Suprapubic skin (tissue), 4 donors: ENCODE measurements at regions not wholly inside any gene's neighbourhood (a gene's known extent, or its start where the extent isn't known, plus 50 kb on each side); places are given as distances from the start of the nearest gene placed in this dataset.

ENCODE experiments used
- DNase-seq, 2 donors: peaks; one replicate each; pipeline ENCODE4 v3.0.0-alpha.2; 2019; ENCODE audit warnings: low spot score in 2 of 2
- H3K27ac ChIP-seq: fragments of 200-600 bp; sonication (generic); one replicate; pipeline ENCODE4 v1.5.1; 2019
- H3K27me3 ChIP-seq: fragments of 200-600 bp; sonication (generic); one replicate; pipeline ENCODE4 v1.5.1; 2019
- H3K36me3 ChIP-seq: fragments of 200-600 bp; sonication (generic); one replicate; pipeline ENCODE4 v1.5.1; 2019
- H3K4me1 ChIP-seq: fragments of 200-600 bp; sonication (generic); one replicate; pipeline ENCODE4 v1.5.1; 2019
- H3K4me3 ChIP-seq: fragments of 200-600 bp; sonication (generic); one replicate; pipeline ENCODE4 v1.5.1; 2019; ENCODE audit warnings: mild to moderate bottlenecking
- H3K9me3 ChIP-seq: fragments of 200-600 bp; sonication (generic); one replicate; pipeline ENCODE4 v1.5.1; 2019
- EP300 ChIP-seq: sonication (generic); formaldehyde crosslinking; IDR thresholded peaks from one replicate; pipeline ENCODE4 v1.6.1; 2017; ENCODE audit warnings: antibody characterized with exemption
- POLR2A ChIP-seq, 2 donors: fragments of 450-650 bp; IDR thresholded peaks; one replicate each; pipeline ENCODE4 v1.6.1; 2017; ENCODE audit warnings: antibody characterized with exemption in 2 of 2, mild to moderate bottlenecking in 2 of 2, moderate library complexity in 2 of 2
- POLR2AphosphoS5 ChIP-seq, 3 donors: sonication (generic); formaldehyde crosslinking; IDR thresholded peaks; one replicate each; pipeline ENCODE4 v1.6.1; 2017; ENCODE audit warnings: antibody characterized with exemption in 3 of 3
- WGBS: methylation state at CpG from one replicate; pipeline ENCODE4 v1.1.5; 2018; 5-methylcytosine and 5-hydroxymethylcytosine counted together
- TF ChIP-seq, protein P1 (sequence below), 2 donors: fragments of 200-600 bp in 1 of 2; fragments of 450-650 bp in 1 of 2; sonication (generic) in 1 of 2; IDR thresholded peaks; one replicate each; pipeline ENCODE4 v1.5.1; 2016 to 2019; ENCODE audit warnings: antibody characterized with exemption in 2 of 2, mild to moderate bottlenecking in 1 of 2, moderate library complexity in 1 of 2

DNA sequence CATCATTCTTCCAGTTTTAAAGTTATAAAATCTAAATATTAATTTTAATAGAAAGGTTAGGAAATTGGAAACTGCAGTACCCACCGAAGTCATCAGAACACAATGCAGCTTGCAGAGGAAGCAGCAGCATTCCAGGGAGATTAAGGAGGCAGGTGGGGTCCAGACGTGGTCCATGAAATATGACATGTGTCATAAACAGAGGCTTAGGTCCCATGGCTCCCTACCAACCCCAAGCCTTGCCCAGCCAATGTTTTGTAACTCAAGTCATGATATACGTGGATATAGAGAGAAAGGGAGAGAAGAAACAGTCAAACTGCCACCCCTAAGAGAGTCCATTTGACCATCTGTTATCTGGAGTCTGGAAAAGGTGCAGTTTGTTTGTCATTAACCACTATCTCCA is 670.0 kb downstream of the TOX3 start:
- Histone ChIP-seq H3K4me3 (no peak overlapping the region), H3K27me3 (no peaks in the 10 kb centered on the region), H3K4me1 (no peaks in the 10 kb centered on the region), H3K9me3 (no peaks in the 10 kb centered on the region), H3K27ac (no peak overlapping the region), H3K36me3 (no peaks in the 10 kb centered on the region)
- DNase-seq: no peak
- WGBS: 50% methylated on average over 3 of the region's 3 CpGs
- TF ChIP-seq POLR2A (IDR thresholded peaks at IDR 0.05) (no peak), EP300 (no peak), POLR2AphosphoS5 (IDR thresholded peaks at IDR 0.05) (no peak)
- TF ChIP-seq, protein P1, sequence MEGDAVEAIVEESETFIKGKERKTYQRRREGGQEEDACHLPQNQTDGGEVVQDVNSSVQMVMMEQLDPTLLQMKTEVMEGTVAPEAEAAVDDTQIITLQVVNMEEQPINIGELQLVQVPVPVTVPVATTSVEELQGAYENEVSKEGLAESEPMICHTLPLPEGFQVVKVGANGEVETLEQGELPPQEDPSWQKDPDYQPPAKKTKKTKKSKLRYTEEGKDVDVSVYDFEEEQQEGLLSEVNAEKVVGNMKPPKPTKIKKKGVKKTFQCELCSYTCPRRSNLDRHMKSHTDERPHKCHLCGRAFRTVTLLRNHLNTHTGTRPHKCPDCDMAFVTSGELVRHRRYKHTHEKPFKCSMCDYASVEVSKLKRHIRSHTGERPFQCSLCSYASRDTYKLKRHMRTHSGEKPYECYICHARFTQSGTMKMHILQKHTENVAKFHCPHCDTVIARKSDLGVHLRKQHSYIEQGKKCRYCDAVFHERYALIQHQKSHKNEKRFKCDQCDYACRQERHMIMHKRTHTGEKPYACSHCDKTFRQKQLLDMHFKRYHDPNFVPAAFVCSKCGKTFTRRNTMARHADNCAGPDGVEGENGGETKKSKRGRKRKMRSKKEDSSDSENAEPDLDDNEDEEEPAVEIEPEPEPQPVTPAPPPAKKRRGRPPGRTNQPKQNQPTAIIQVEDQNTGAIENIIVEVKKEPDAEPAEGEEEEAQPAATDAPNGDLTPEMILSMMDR (IDR thresholded peaks at IDR 0.05): no peak

DNA sequence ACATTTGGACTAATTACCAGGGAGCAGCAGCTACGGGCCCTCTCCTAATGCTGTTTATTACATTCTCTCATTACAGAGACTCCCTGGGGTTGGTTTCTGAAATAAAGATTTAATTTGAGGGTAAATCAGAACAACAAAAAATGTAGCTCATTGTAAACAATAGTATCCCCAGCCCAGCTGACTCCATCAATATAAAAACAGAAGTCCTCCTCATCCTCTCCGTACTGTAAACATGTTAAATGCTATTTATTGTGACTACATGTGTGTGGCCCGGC is 670.4 kb downstream of the TOX3 start:
- no peaks in the 10 kb centered on the region for H3K9me3 ChIP-seq
- H3K36me3 ChIP-seq: no peaks in the 10 kb centered on the region
- TF ChIP-seq, protein P1 (IDR thresholded peaks at IDR 0.05): no peak
- TF ChIP-seq POLR2AphosphoS5 (IDR thresholded peaks at IDR 0.05) (no peak), EP300 (no peak), POLR2A (IDR thresholded peaks at IDR 0.05) (no peak)
- H3K4me3 ChIP-seq: no peak overlapping the region
- DNase-seq: no peak
- WGBS: 63% methylated on average over 3 of the region's 3 CpGs
- H3K27ac ChIP-seq: no peak overlapping the region
- H3K4me1 ChIP-seq: no peaks in the 10 kb centered on the region
- H3K27me3 ChIP-seq: no peaks in the 10 kb centered on the region

DNA sequence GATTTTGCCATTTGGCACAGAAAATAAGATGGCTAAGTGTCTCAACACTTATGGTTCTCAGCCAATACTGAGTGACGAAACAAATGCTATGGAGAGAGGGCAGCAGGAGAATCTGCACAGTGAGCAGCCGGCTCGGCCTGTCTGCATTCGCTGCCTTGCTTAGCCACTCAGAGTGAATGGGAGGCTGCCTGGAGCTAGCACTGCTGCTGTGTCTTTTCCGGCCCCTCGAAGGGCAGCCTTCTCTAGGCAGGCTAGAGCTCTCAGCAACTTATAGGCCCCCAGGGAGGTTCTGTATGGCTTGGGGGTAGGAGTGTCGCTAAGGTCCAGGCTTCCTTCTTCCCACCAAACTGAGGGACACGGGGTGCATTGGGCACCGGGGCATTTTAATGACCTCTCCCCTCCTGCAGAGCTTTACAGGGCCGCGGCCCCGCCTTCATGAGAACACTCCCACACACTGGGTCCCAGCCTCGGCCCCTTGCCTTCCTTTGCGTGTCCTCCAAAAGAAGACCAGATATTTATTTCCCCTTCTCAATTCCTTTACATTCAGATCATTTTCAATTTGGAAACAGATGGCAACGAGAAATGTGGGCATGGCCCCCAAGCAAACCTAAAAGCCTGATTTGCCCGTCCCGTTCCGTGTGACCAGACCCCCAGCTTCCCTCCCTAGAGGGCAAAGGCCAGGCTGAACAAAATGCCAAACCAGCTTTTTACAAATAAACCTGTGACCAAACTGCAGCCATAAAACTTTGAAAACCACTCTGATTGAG is 670.9 kb downstream of the TOX3 start:
- TF ChIP-seq, protein P1 (IDR thresholded peaks at IDR 0.05): no peak
- no peak for TF ChIP-seq EP300
- TF ChIP-seq POLR2A (IDR thresholded peaks at IDR 0.05): no peak
- TF ChIP-seq POLR2AphosphoS5 (IDR thresholded peaks at IDR 0.05): no peak
- no peaks in the 10 kb centered on the region for H3K4me1 ChIP-seq
- no peak for DNase-seq
- 57% methylated on average over 17 of the region's 18 CpGs for WGBS
- no peak overlapping the region for H3K4me3 ChIP-seq
- H3K36me3 ChIP-seq: no peaks in the 10 kb centered on the region
- H3K27me3 ChIP-seq: no peaks in the 10 kb centered on the region
- H3K27ac ChIP-seq: no peak overlapping the region
- no peaks in the 10 kb centered on the region for H3K9me3 ChIP-seq

DNA sequence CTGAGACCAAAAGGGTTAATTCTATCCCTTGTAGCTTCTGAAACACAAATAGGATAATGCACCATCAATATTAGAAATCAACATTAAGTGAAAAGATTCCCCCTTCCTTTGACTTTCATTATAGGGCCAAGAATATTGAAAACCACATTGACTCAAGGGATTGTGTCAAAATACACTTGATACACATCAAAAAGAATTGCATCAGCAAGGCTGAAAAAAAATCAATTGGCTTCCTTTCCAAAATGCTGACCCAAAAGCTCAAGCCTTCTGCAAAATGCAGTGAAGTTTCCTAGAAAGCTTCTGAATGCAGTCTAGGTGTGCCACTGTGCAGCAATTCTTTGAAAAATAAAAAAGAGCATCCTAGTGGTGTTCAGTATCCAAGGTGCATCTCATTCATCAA is 674.4 kb downstream of the TOX3 start:
- TF ChIP-seq, protein P1 (IDR thresholded peaks at IDR 0.05): no peak
- TF ChIP-seq POLR2A (IDR thresholded peaks at IDR 0.05) (no peak), POLR2AphosphoS5 (IDR thresholded peaks at IDR 0.05) (no peak), EP300 (no peak)
- H3K4me3 ChIP-seq: no peak overlapping the region
- H3K9me3 ChIP-seq: no peaks in the 10 kb centered on the region
- DNase-seq: no peak
- H3K4me1 ChIP-seq: no peaks in the 10 kb centered on the region
- H3K36me3 ChIP-seq: no peaks in the 10 kb centered on the region
- no peak overlapping the region for H3K27ac ChIP-seq
- no peaks in the 10 kb centered on the region for H3K27me3 ChIP-seq

DNA sequence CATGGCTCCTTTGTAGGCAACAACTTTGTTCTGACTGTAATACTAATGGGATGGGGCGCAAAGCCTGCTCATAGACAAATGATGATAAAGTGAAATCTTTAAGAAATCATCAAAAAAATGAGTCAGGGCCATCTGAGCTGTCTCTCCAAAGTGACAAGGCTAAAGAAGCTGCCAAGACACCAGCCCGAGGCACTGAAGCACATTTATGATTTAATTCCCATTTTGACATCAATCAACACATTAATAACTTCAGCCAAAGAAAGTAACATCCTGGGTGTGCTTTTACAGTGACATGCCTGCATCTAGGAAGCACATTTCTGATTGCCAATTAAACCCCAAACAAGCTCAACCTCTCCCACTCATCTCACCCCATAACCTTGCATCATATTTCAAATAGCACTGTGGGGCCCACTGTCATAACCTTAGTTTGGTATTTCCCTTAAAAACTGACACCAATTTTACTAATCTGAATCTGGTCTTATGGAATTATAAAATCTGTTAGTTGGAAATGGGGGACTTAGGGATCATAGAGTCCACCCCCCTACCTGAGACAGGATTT is 676.6 kb downstream of the TOX3 start:
- Histone ChIP-seq H3K4me1 (no peaks in the 10 kb centered on the region), H3K27me3 (no peaks in the 10 kb centered on the region), H3K27ac (no peak overlapping the region), H3K4me3 (no peak overlapping the region), H3K36me3 (no peaks in the 10 kb centered on the region), H3K9me3 (no peaks in the 10 kb centered on the region)
- WGBS: 28% methylated on average over 2 of the region's 2 CpGs
- DNase-seq: no peak
- TF ChIP-seq, protein P1 (IDR thresholded peaks at IDR 0.05): no peak
- no peak for TF ChIP-seq POLR2AphosphoS5 (IDR thresholded peaks at IDR 0.05)
- no peak for TF ChIP-seq EP300
- TF ChIP-seq POLR2A (IDR thresholded peaks at IDR 0.05): no peak
